Lung (tissue), 12 donors: ENCODE measurements at regions not wholly inside any gene's neighbourhood (a gene's known extent, or its start where the extent isn't known, plus 50 kb on each side); places are given as distances from the start of the nearest gene placed in this dataset. TPM values are rescaled to one million over a fixed set of nuclear protein-coding genes. Genes with fewer than 3 reads are reported as not detected.
A peak's percentile ranks its signal among the peaks of the same experiment; 100 is the strongest.

Experiments
- ATAC-seq: fragments of 200-7000 bp; cut with Tn5 transposase; one replicate; pipeline ENCODE4 v1.9.1; 2020; ENCODE audit warnings: moderate number of reproducible peaks; ENCODE audit not compliant: insufficient read depth, low FRiP score
- DNase-seq, 3 donors: peaks; one replicate each; pipeline ENCODE4 v3.0.0-alpha.2; 2013 to 2017
- H3K27ac ChIP-seq, 2 donors: one replicate each; pipeline ENCODE4 v1.5.1; 2013; ENCODE audit warnings: mild to moderate bottlenecking in 2 of 2, moderate library complexity in 2 of 2, control low read depth in 1 of 2, inconsistent platforms in 1 of 2, low read depth in 1 of 2, low read length in 1 of 2
- H3K27me3 ChIP-seq, 3 donors: one replicate each; pipeline ENCODE4 v1.5.1; 2013; ENCODE audit warnings: low read length in 2 of 3; ENCODE audit not compliant: control insufficient read depth in 3 of 3, insufficient read depth in 3 of 3
- H3K36me3 ChIP-seq, 4 donors: one replicate each; pipeline ENCODE4 v1.5.1; 2013; ENCODE audit warnings: low read length in 4 of 4, mild to moderate bottlenecking in 1 of 4, moderate library complexity in 1 of 4; ENCODE audit not compliant: control insufficient read depth in 4 of 4, insufficient read depth in 4 of 4
- H3K4me1 ChIP-seq, 5 donors: one replicate each; pipeline ENCODE4 v1.5.1; 2013; ENCODE audit warnings: low read length in 5 of 5, mild to moderate bottlenecking in 2 of 5, moderate library complexity in 1 of 5; ENCODE audit not compliant: control insufficient read depth in 5 of 5, insufficient read depth in 5 of 5
- H3K4me3 ChIP-seq: one replicate; pipeline ENCODE4 v1.5.1; 2013; ENCODE audit warnings: mild to moderate bottlenecking, control low read depth, moderate library complexity
- H3K9ac ChIP-seq, 2 donors: one replicate each; pipeline ENCODE4 v1.5.1; 2013; ENCODE audit warnings: low read length in 2 of 2, control low read depth in 1 of 2; ENCODE audit not compliant: insufficient read depth in 1 of 2
- H3K9me3 ChIP-seq, 4 donors: one replicate each; pipeline ENCODE4 v1.5.1; 2013; ENCODE audit warnings: low read length in 3 of 4, mild to moderate bottlenecking in 1 of 4, moderate library complexity in 1 of 4; ENCODE audit not compliant: control insufficient read depth in 4 of 4, insufficient read depth in 3 of 4
- CTCF ChIP-seq: IDR thresholded peaks from 2 replicates; pipeline ENCODE4 v1.5.1; 2012; ENCODE audit warnings: mild to moderate bottlenecking; ENCODE audit errors: control extremely low read depth, extremely low read depth
- WGBS, 2 donors: extraction: QIAGEN DNeasy Blood & Tissue Kit; methylation state at CpG; one replicate each; pipeline ENCODE4 v1.1.7; 2013; 5-methylcytosine and 5-hydroxymethylcytosine counted together
- small RNA-seq: library from RNA; depleted of rRNA; stranded (forward); fragments of <200 nt; gene quantifications from one replicate; pipeline ENCODE3, GENCODE V24; 2014; ENCODE audit warnings: low replicate concordance
- donor health status: control.
- donor health status: control.
- donor health status: Bipolar disorder and iron deficiency.
- donor health status: healthy.
- donor health status: DM: yes; HTN: yes; CAD: no.

GRCh38 chr2:23327887-23328286 lies 57.1 kb upstream of the KLHL29 start:
- Histone ChIP-seq H3K4me1 (peaks cover 0 to 1% (median 0%) of the 10 kb centered on the region in 5 donors), H3K9me3 (no peaks in the 10 kb centered on the region), H3K4me3 (no peak overlapping the region), H3K27me3 (peaks cover 0 to 6% (median 0%) of the 10 kb centered on the region in 3 donors), H3K27ac (no peak overlapping the region), H3K9ac (no peak overlapping the region), H3K36me3 (no peaks in the 10 kb centered on the region)
- DNase-seq (no peak), ATAC-seq (no peak)
- WGBS, 2 donors, result 75 to 89% methylated on average over 3 of the region's 3 CpGs
- TF ChIP-seq CTCF, result no peak

- no peak for ATAC-seq
- DNase-seq, result peak; percentile 43 to 56 (median 46)
- Histone ChIP-seq H3K36me3 (no peaks in the 10 kb centered on the region), H3K4me3 (no peak overlapping the region), H3K9me3 (no peaks in the 10 kb centered on the region), H3K9ac (no peak overlapping the region), H3K27ac (no peak overlapping the region), H3K4me1 (no peaks in the 10 kb centered on the region), H3K27me3 (peaks cover 0 to 6% (median 0%) of the 10 kb centered on the region in 3 donors)
- TF ChIP-seq CTCF, result no peak
- WGBS, 2 donors, result 41 to 51% methylated on average over 5 of the region's 5 CpGs
Measured at GRCh38 chr2:23330214-23330613, 54.8 kb upstream of the KLHL29 start.

Small RNAs in the stretch of these regions (small RNA-seq; reads per million reads assigned to genes)
- not detected for gene AC099799.1
- gene RN7SL117P, result not detected
- gene RNA5SP87, result not detected
